ENCODE measurements at regions not wholly inside any gene's neighbourhood (a gene's known extent, or its start where the extent isn't known, plus 50 kb on each side); places are given as distances from the start of the nearest gene placed in this dataset.
"Not testable (repeated sequence)": the region's sequence is repeated elsewhere in the genome, so short reads cannot be mapped to it uniquely, and the experiment has no call there.

GRCh38 chr4:175090116-175090515 is 172.0 kb downstream of the ADAM29 start:
- Mint-ChIP-seq H3K27ac (no peak overlapping the region), H3K4me3 (no peak overlapping the region), H3K36me3 (no peaks in the 10 kb centered on the region), H3K9me3 (peaks cover 23% of the 10 kb centered on the region), H3K4me1 (no peaks in the 10 kb centered on the region), H3K27me3 (ENCODE audit: low read depth) (no peaks in the 10 kb centered on the region)
- no peak for TF ChIP-seq CTCF (IDR thresholded peaks at IDR 0.05; ENCODE audit: unreplicated experiment)
- DNase-seq (ENCODE audit: low spot score in 2 of 2, unreplicated experiment in 2 of 2), result no peak

GRCh38 chr4:175091649-175092048 is 173.5 kb downstream of the ADAM29 start:
- DNase-seq (ENCODE audit: low spot score in 2 of 2, unreplicated experiment in 2 of 2), result no peak
- H3K9me3 Mint-ChIP-seq, result peaks cover 23% of the 10 kb centered on the region
- H3K27ac Mint-ChIP-seq, result no peak overlapping the region
- no peaks in the 10 kb centered on the region for H3K4me1 Mint-ChIP-seq
- H3K27me3 Mint-ChIP-seq (ENCODE audit: low read depth), result no peaks in the 10 kb centered on the region
- H3K36me3 Mint-ChIP-seq, result no peaks in the 10 kb centered on the region
- TF ChIP-seq CTCF (IDR thresholded peaks at IDR 0.05; ENCODE audit: unreplicated experiment), result no peak
- H3K4me3 Mint-ChIP-seq, result no peak overlapping the region

- no peak for TF ChIP-seq CTCF (IDR thresholded peaks at IDR 0.05; ENCODE audit: unreplicated experiment)
- Mint-ChIP-seq H3K27me3 (ENCODE audit: low read depth) (no peaks in the 10 kb centered on the region), H3K4me1 (no peaks in the 10 kb centered on the region), H3K27ac (no peak overlapping the region), H3K36me3 (no peaks in the 10 kb centered on the region), H3K4me3 (no peak overlapping the region), H3K9me3 (peaks cover 19% of the 10 kb centered on the region)
- DNase-seq (ENCODE audit: low spot score in 2 of 2, unreplicated experiment in 2 of 2), result no peak
Observed at GRCh38 chr4:175092114-175092513, 174.0 kb downstream of the ADAM29 start.

GRCh38 chr4:175093055-175093454 is 174.9 kb downstream of the ADAM29 start:
- not testable (repeated sequence) for H3K27me3 Mint-ChIP-seq (ENCODE audit: low read depth); H3K4me3 Mint-ChIP-seq; DNase-seq (ENCODE audit: low spot score in 2 of 2, unreplicated experiment in 2 of 2); H3K4me1 Mint-ChIP-seq; H3K36me3 Mint-ChIP-seq; H3K27ac Mint-ChIP-seq
- H3K9me3 Mint-ChIP-seq, result peaks cover 12% of the 10 kb centered on the region

- TF ChIP-seq CTCF (IDR thresholded peaks at IDR 0.05; ENCODE audit: unreplicated experiment), result no peak
- Mint-ChIP-seq H3K9me3 (no peaks in the 10 kb centered on the region), H3K4me3 (no peak overlapping the region), H3K36me3 (no peaks in the 10 kb centered on the region), H3K27ac (no peak overlapping the region), H3K4me1 (no peaks in the 10 kb centered on the region), H3K27me3 (ENCODE audit: low read depth) (no peaks in the 10 kb centered on the region)
- DNase-seq (ENCODE audit: low spot score in 2 of 2, unreplicated experiment in 2 of 2), result no peak
Observed at GRCh38 chr4:175103403-175103802, 185.2 kb downstream of the ADAM29 start.

- Mint-ChIP-seq H3K27ac (no peak overlapping the region), H3K36me3 (no peaks in the 10 kb centered on the region), H3K27me3 (ENCODE audit: low read depth) (no peaks in the 10 kb centered on the region), H3K4me1 (no peaks in the 10 kb centered on the region), H3K9me3 (peaks cover 20% of the 10 kb centered on the region), H3K4me3 (no peak overlapping the region)
- DNase-seq (ENCODE audit: low spot score in 2 of 2, unreplicated experiment in 2 of 2), result no peak
- TF ChIP-seq CTCF (IDR thresholded peaks at IDR 0.05; ENCODE audit: unreplicated experiment), result no peak
Observed at GRCh38 chr4:175106301-175106700, 188.1 kb downstream of the ADAM29 start.

All from mesothelial cell of epicardium (in vitro differentiated cells).